ENCODE measurements at regions not wholly inside any gene's neighbourhood (a gene's known extent, or its start where the extent isn't known, plus 50 kb on each side); places are given as distances from the start of the nearest gene placed in this dataset.

DNA sequence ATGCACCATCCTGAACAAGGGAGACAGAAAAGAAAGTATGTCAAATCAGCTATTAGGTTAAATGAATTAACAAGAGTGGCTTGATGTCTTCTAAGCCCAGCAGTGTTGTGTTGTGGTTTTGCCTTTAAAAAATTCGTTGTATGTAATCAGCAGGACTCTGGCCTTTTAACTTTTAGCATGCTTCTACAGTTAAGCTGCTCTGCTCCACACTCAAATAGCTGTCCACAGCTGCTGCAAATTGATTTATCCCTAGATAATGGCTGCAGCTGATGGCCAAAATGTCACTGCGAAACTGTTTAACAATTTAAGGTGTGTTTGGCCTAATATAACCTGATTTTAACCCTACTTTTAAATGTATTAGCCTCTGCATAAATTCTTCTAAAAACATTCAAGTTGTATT is 85.8 kb downstream of the CXXC4 start:
- TF ChIP-seq, protein P1, sequence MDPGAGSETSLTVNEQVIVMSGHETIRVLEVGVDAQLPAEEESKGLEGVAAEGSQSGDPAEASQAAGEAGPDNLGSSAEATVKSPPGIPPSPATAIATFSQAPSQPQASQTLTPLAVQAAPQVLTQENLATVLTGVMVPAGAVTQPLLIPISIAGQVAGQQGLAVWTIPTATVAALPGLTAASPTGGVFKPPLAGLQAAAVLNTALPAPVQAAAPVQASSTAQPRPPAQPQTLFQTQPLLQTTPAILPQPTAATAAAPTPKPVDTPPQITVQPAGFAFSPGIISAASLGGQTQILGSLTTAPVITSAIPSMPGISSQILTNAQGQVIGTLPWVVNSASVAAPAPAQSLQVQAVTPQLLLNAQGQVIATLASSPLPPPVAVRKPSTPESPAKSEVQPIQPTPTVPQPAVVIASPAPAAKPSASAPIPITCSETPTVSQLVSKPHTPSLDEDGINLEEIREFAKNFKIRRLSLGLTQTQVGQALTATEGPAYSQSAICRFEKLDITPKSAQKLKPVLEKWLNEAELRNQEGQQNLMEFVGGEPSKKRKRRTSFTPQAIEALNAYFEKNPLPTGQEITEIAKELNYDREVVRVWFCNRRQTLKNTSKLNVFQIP (CRISPR knock-in tag; IDR thresholded peaks at IDR 0.05; ENCODE audit: borderline replicate concordance, low read depth), result no peak
- TF ChIP-seq BACH2 (CRISPR knock-in tag; IDR thresholded peaks at IDR 0.05; ENCODE audit: borderline replicate concordance) (no peak), GLIS3 (CRISPR knock-in tag; IDR thresholded peaks at IDR 0.05) (no peak), ZNF565 (CRISPR knock-in tag; conservative IDR thresholded peaks at IDR 0.05; ENCODE audit: low read depth) (no peak), ISL1 (CRISPR knock-in tag; IDR thresholded peaks at IDR 0.05) (no peak)
- TF ChIP-seq, protein P2, sequence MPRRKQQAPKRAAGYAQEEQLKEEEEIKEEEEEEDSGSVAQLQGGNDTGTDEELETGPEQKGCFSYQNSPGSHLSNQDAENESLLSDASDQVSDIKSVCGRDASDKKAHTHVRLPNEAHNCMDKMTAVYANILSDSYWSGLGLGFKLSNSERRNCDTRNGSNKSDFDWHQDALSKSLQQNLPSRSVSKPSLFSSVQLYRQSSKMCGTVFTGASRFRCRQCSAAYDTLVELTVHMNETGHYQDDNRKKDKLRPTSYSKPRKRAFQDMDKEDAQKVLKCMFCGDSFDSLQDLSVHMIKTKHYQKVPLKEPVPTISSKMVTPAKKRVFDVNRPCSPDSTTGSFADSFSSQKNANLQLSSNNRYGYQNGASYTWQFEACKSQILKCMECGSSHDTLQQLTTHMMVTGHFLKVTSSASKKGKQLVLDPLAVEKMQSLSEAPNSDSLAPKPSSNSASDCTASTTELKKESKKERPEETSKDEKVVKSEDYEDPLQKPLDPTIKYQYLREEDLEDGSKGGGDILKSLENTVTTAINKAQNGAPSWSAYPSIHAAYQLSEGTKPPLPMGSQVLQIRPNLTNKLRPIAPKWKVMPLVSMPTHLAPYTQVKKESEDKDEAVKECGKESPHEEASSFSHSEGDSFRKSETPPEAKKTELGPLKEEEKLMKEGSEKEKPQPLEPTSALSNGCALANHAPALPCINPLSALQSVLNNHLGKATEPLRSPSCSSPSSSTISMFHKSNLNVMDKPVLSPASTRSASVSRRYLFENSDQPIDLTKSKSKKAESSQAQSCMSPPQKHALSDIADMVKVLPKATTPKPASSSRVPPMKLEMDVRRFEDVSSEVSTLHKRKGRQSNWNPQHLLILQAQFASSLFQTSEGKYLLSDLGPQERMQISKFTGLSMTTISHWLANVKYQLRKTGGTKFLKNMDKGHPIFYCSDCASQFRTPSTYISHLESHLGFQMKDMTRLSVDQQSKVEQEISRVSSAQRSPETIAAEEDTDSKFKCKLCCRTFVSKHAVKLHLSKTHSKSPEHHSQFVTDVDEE (CRISPR knock-in tag; IDR thresholded peaks at IDR 0.05), result no peak
- ATAC-seq, result no peak

DNA sequence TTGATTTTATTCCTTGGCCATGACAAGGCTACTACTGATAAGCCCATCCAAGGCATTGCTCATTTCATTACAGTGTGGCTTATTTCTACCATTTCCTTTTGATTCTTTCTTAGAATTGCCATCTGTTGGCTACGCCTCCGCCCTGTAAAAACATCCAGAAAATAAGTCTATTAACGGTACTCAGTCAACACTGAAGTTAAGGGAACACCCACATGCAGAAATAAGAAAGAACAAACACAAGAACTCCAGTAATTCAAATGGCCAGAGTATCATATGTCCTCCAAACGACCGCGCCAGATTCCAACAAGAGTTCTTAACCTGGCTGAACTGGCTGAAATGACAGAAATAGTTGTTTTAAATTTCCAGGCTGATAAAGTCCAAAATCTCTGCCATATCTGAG is 90.3 kb downstream of the CXXC4 start:
- ATAC-seq, result no peak
- TF ChIP-seq, protein P2 (CRISPR knock-in tag; IDR thresholded peaks at IDR 0.05), result no peak
- no peak for TF ChIP-seq OSR1 (CRISPR knock-in tag; IDR thresholded peaks at IDR 0.05)
- TF ChIP-seq PATZ1 (CRISPR knock-in tag; IDR thresholded peaks at IDR 0.05; ENCODE audit: borderline replicate concordance), result no peak
- TF ChIP-seq ISL1 (CRISPR knock-in tag; IDR thresholded peaks at IDR 0.05), result no peak
- no peak for TF ChIP-seq ZNF8 (CRISPR knock-in tag; IDR thresholded peaks at IDR 0.05)
- no peak for TF ChIP-seq TOX (CRISPR knock-in tag; IDR thresholded peaks at IDR 0.05; ENCODE audit: borderline replicate concordance)
- no peak for TF ChIP-seq ZFP30 (CRISPR knock-in tag; IDR thresholded peaks at IDR 0.05)
- TF ChIP-seq, protein P3, sequence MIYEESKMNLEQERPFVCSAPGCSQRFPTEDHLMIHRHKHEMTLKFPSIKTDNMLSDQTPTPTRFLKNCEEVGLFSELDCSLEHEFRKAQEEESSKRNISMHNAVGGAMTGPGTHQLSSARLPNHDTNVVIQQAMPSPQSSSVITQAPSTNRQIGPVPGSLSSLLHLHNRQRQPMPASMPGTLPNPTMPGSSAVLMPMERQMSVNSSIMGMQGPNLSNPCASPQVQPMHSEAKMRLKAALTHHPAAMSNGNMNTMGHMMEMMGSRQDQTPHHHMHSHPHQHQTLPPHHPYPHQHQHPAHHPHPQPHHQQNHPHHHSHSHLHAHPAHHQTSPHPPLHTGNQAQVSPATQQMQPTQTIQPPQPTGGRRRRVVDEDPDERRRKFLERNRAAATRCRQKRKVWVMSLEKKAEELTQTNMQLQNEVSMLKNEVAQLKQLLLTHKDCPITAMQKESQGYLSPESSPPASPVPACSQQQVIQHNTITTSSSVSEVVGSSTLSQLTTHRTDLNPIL (CRISPR knock-in tag; IDR thresholded peaks at IDR 0.05; ENCODE audit: low read depth), result no peak
- no peak for TF ChIP-seq TCF4 (CRISPR knock-in tag; IDR thresholded peaks at IDR 0.05; ENCODE audit: borderline replicate concordance)
- TF ChIP-seq SNAI2 (CRISPR knock-in tag; IDR thresholded peaks at IDR 0.05), result no peak
- TF ChIP-seq ESRRG (CRISPR knock-in tag; IDR thresholded peaks at IDR 0.05), result no peak
- TF ChIP-seq, protein P4, sequence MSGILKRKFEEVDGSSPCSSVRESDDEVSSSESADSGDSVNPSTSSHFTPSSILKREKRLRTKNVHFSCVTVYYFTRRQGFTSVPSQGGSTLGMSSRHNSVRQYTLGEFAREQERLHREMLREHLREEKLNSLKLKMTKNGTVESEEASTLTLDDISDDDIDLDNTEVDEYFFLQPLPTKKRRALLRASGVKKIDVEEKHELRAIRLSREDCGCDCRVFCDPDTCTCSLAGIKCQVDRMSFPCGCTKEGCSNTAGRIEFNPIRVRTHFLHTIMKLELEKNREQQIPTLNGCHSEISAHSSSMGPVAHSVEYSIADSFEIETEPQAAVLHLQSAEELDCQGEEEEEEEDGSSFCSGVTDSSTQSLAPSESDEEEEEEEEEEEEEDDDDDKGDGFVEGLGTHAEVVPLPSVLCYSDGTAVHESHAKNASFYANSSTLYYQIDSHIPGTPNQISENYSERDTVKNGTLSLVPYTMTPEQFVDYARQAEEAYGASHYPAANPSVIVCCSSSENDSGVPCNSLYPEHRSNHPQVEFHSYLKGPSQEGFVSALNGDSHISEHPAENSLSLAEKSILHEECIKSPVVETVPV (CRISPR knock-in tag; IDR thresholded peaks at IDR 0.05), result no peak
- TF ChIP-seq GLIS3 (CRISPR knock-in tag; IDR thresholded peaks at IDR 0.05), result no peak
- TF ChIP-seq ZNF565 (CRISPR knock-in tag; conservative IDR thresholded peaks at IDR 0.05; ENCODE audit: low read depth), result no peak
- TF ChIP-seq ZNF70 (CRISPR knock-in tag; IDR thresholded peaks at IDR 0.05), result no peak
- no peak for TF ChIP-seq BACH2 (CRISPR knock-in tag; IDR thresholded peaks at IDR 0.05; ENCODE audit: borderline replicate concordance)

DNA sequence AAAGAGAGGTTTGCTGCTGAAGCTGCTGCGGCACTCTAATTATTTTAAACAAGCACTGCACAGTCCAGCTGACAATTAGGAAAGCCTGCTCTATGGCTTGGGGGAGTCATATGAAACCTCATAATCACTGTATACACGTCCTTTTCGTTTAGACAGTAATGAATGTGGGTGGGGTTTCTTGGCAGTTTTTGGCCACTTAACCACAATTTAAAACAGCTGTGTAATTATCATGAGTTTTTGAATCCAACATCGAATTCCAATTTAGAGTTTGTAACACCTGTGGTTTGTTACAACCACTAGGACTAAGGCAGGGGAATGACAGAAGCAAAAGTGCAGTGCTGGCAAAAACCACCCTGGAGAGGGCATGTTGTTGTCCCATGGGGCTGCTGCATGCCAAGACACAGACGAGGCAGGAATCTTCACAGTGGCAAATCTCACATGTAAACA is 99.5 kb downstream of the CXXC4 start:
- ATAC-seq, result no peak
- TF ChIP-seq, protein P3 (CRISPR knock-in tag; IDR thresholded peaks at IDR 0.05; ENCODE audit: low read depth), result no peak
- TF ChIP-seq PATZ1 (CRISPR knock-in tag; IDR thresholded peaks at IDR 0.05; ENCODE audit: borderline replicate concordance) (no peak), GLIS3 (CRISPR knock-in tag; IDR thresholded peaks at IDR 0.05) (no peak)
- TF ChIP-seq, protein P4 (CRISPR knock-in tag; IDR thresholded peaks at IDR 0.05), result no peak

All from SK-N-SH treated with all-trans-retinoic acid at 6 μM for 48 hours (cell line).